HEK293 (cell line): ENCODE measurements at regions not wholly inside any gene's neighbourhood (a gene's known extent, or its start where the extent isn't known, plus 50 kb on each side); places are given as distances from the start of the nearest gene placed in this dataset.

Source experiments
- KLF1 ChIP-seq: fragments of 450-650 bp; formaldehyde crosslinking; IDR thresholded peaks from 2 replicates; pipeline ENCODE4 v1.5.1; 2016; ENCODE audit warnings: missing biosample characterization, missing genetic modification characterization
- PRDM4 ChIP-seq: fragments of 450-650 bp; formaldehyde crosslinking; IDR thresholded peaks from 2 replicates; pipeline ENCODE4 v1.5.1; 2017; ENCODE audit warnings: missing biosample characterization, missing genetic modification characterization
- REST ChIP-seq: fragments of 450-650 bp; formaldehyde crosslinking; IDR thresholded peaks from 2 replicates; pipeline ENCODE4 v1.5.1; 2016; ENCODE audit warnings: missing biosample characterization, missing genetic modification characterization
- ZNF174 ChIP-seq: fragments of 450-650 bp; formaldehyde crosslinking; IDR thresholded peaks from 2 replicates; pipeline ENCODE4 v1.5.0; 2017; ENCODE audit warnings: missing biosample characterization, mild to moderate bottlenecking, missing genetic modification characterization
- ZNF223 ChIP-seq: fragments of 450-650 bp; formaldehyde crosslinking; IDR thresholded peaks from 2 replicates; pipeline ENCODE4 v1.5.1; 2016; ENCODE audit warnings: missing biosample characterization, missing genetic modification characterization
- ZNF274 ChIP-seq, 2 experiments: fragments of 200-500 bp in 1 of 2; fragments of 450-650 bp in 1 of 2; sonication (Bioruptor generic) in 1 of 2; formaldehyde crosslinking in 1 of 2; IDR thresholded peaks; 2 replicates each; pipeline versions ENCODE4 v1.5.1 to v1.6.1; 2014 to 2016; ENCODE audit warnings: borderline replicate concordance in 1 of 2, inconsistent platforms in 1 of 2, low read length in 1 of 2, missing biosample characterization in 1 of 2, missing genetic modification characterization in 1 of 2
- ZNF280D ChIP-seq: fragments of 450-650 bp; formaldehyde crosslinking; IDR thresholded peaks from 2 replicates; pipeline ENCODE4 v1.5.1; 2016; ENCODE audit warnings: missing biosample characterization, missing genetic modification characterization

- TF ChIP-seq PRDM4 (no peak), ZNF280D (tag by site-specific recombination) (no peak), ZNF174 (tag by site-specific recombination) (no peak), ZNF274 (IDR thresholded peaks at IDR 0.05; ENCODE audit: low read length) (no peak), ZNF274 (tag by site-specific recombination; IDR thresholded peaks at IDR 0.05; ENCODE audit: borderline replicate concordance) (no peak), KLF1 (tag by site-specific recombination) (no peak), REST (no peak), ZNF223 (tag by site-specific recombination) (no peak)
Observed at GRCh38 chr9:121568343-121569265, 69.0 kb upstream of the GGTA1 start.
